GM12891 (cell line): ENCODE measurements at regions not wholly inside any gene's neighbourhood (a gene's known extent, or its start where the extent isn't known, plus 50 kb on each side); places are given as distances from the start of the nearest gene placed in this dataset.

ENCODE experiments used
- PAX5 ChIP-seq: IDR thresholded peaks from 2 replicates; pipeline ENCODE4 v1.6.1; 2011; ENCODE audit warnings: low read length, moderate library complexity, mild to moderate bottlenecking; ENCODE audit not compliant: insufficient read depth, severe bottlenecking
- POLR2A ChIP-seq: IDR thresholded peaks from 2 replicates; pipeline ENCODE4 v1.6.1; 2011; ENCODE audit warnings: low read depth, low read length, control low read depth
- POLR2AphosphoS5 ChIP-seq: IDR thresholded peaks from 2 replicates; pipeline ENCODE4 v1.6.1; 2011; ENCODE audit warnings: low read depth, low read length, control low read depth
- POU2F2 ChIP-seq: IDR thresholded peaks from 2 replicates; pipeline ENCODE4 v1.6.1; 2011; ENCODE audit warnings: low read depth, mild to moderate bottlenecking, control low read depth, low read length, moderate library complexity
- TAF1 ChIP-seq: IDR thresholded peaks from 2 replicates; pipeline ENCODE4 v1.6.1; 2011; ENCODE audit warnings: low read depth, low read length, control low read depth

DNA sequence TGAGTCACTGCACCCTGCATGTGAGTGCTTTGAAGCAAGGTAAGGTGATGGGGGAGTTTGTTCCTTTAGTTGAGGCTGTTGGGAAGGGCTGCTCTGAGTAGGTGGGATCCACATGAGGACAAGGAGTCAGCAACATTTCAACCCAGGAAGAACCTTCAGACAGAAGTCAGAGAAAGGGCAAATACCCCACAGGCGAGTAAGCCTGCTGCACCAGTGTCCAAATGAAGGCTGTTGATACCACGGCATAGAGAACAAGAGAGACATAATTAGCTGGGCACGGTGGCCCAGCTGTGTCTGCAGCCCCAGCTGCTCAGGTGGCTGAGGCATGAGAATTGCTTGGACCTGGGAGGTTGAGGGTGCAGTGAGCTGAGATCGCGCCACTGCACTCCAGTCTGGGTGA lies 54.3 kb upstream of the CLMP start:
- TF ChIP-seq POLR2AphosphoS5 (no peak), POU2F2 (no peak), POLR2A (no peak), TAF1 (no peak), PAX5 (no peak)
